GM10248 (cell line): ENCODE measurements at regions not wholly inside any gene's neighbourhood (a gene's known extent, or its start where the extent isn't known, plus 50 kb on each side); places are given as distances from the start of the nearest gene placed in this dataset.

Experiments used
- CTCF ChIA-PET: fragments of 300-600 bp; sonication (Branson Sonifier 250); formaldehyde crosslinking; extraction: SDS; loops from one replicate; lab custom pipeline; 2021; ENCODE audit warnings: antibody characterized with exemption; lab: Yijun Ruan, JAX
- POLR2A ChIA-PET: fragments of 350-650 bp; sonication (Branson Sonifier 250); formaldehyde crosslinking; extraction: SDS; loops from one replicate; lab custom pipeline; 2020; ENCODE audit warnings: antibody characterized with exemption; lab: Yijun Ruan, JAX
- DNase-seq: peaks from one replicate; pipeline ENCODE4 v3.0.0; 2012; ENCODE audit errors: extremely low spot score
- CTCF ChIP-seq: IDR thresholded peaks from 2 replicates; pipeline ENCODE4 v1.5.1; 2012; ENCODE audit warnings: mild to moderate bottlenecking, low read depth; ENCODE audit errors: extremely low read depth, missing control alignments, control extremely low read depth

DNA sequence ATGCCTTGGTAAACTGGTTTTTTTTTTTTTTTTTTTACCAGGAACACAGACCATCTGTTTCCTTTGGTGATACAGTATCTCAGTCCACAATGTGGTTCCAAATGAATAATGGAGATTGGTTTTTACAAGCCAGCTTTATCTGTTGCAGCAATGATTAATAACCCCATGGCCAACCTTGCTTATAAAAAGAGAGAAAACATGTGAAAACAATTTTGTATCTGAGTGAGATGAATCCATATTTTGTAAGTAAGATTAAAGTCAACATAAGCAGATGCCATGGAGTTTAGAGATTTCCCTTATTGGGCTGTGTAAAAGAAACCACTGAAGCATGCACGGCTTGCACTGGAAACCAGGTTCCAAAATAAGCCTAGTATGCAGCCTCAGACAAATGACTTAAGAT lies 108.6 kb upstream of the CNTNAP5 start:
- no peak for DNase-seq
- TF ChIP-seq CTCF = no peak
- CTCF ChIA-PET = no interaction called here
- POLR2A ChIA-PET = no interaction called here

GRCh38 chr2:123917241-123917640 lies 107.8 kb upstream of the CNTNAP5 start:
- ChIA-PET POLR2A (no interaction called here), CTCF (no interaction called here)
- no peak for TF ChIP-seq CTCF
- DNase-seq = no peak

- no peak for DNase-seq
- no peak for TF ChIP-seq CTCF
- ChIA-PET POLR2A (no interaction called here), CTCF (interaction anchor here (1.3 kb wide), 1 partner anchor 10 kb away, joined by 3 read pairs; no protein-coding TSS in a partner anchor)
Observed at GRCh38 chr2:123928358-123928757, 96.7 kb upstream of the CNTNAP5 start.

GRCh38 chr2:123935405-123935804 lies 89.7 kb upstream of the CNTNAP5 start:
- ChIA-PET CTCF (no interaction called here), POLR2A (no interaction called here)
- no peak for TF ChIP-seq CTCF
- no peak for DNase-seq

DNA sequence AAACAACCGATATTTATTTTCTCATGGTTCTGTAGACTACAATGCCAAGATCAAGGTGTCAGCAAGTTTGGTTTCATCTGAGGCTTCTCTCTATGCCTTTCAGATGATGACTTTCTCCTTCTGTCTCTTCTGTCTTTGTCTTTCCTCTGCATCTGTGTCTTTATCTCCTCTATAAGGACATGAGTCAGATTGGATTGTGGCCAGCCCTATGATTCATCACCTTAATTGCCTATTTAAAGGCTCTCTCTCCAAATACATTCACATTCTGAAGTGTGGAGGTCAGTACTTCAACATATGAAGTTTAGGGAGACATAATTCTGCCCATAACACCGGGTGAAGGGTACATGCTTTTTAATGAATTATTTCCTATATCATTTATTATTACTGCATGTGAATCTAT lies 71.2 kb upstream of the CNTNAP5 start:
- ChIA-PET POLR2A (no interaction called here), CTCF (no interaction called here)
- TF ChIP-seq CTCF = no peak
- DNase-seq = no peak

DNA sequence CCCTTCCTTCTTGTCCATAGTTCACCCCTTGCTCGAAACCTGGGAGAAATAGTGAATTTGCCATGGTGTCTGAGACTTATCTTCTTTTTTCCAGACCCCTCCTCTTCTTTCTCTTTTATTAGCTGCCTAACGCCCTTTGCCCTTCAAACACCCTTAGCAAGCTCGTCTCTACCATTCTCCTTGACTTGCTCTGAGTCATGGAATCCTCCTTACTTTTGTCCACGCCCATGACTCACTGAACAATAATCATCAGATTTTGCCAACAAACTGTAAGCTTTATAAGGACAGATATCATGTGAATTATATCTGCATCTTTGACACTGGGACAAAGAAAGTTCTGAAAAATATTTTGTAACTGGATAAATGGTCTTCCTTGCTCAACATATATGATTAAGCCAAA lies 67.1 kb upstream of the CNTNAP5 start:
- POLR2A ChIA-PET = no interaction called here
- TF ChIP-seq CTCF = no peak
- CTCF ChIA-PET = interaction anchor here (1.3 to 1.4 kb wide), 2 partner anchors 10 kb away, joined by 3 to 4 read pairs; no protein-coding TSS in a partner anchor
- DNase-seq = no peak

DNA sequence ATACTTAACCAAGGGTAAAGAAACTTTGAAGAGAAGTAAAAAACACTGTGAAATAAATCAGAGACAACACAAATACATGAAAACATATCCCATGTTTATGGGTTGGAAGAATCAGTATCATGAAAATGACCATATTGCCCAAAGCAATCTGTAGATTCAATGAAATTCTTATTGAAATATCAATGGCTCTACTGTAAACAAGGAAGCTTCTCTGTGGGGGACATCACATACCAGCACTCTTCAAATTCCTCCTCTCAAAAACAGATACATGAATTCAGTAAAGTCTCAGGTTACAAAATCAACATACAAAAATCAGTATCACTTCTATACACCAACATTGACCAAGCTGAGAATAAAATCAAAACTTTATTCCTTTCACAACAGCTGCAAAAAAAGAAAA lies 63.5 kb upstream of the CNTNAP5 start:
- CTCF ChIA-PET = no interaction called here
- POLR2A ChIA-PET = no interaction called here
- DNase-seq = no peak
- TF ChIP-seq CTCF = no peak
